HUDEP-2 (cell line): ENCODE measurements at regions not wholly inside any gene's neighbourhood (a gene's known extent, or its start where the extent isn't known, plus 50 kb on each side); places are given as distances from the start of the nearest gene placed in this dataset.
"Not testable (repeated sequence)": the region's sequence is repeated elsewhere in the genome, so short reads cannot be mapped to it uniquely, and the experiment has no call there.

Experiments used
- DNase-seq, 76 experiments: peaks; one replicate each; lab custom pipeline; 2025; ENCODE audit not compliant: unreplicated experiment in 76 of 76; lab: John Stamatoyannopoulos, UW

GRCh38 chr7:123324283-123324682 lies 124.5 kb upstream of the SLC13A1 start:
- DNase-seq: no peak

DNA sequence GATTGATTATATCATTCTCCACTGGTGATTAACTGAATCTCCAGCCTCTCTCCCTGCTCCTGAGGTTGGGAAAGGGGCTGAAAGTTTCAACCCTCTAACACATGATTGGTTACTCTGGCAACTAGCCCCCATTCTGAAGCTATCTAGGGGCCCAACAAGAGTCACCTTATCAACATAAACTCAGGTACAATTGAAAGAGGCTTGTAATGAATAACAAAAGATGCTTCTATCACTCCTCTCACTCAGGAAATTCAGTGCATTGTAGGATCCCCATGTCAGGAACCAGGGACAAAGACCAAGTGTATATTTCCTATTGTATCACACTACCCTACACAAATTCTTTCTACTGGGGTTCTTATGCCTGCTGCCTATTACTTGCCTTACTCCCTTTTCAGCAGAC lies 123.9 kb upstream of the SLC13A1 start:
- DNase-seq: no peak

DNA sequence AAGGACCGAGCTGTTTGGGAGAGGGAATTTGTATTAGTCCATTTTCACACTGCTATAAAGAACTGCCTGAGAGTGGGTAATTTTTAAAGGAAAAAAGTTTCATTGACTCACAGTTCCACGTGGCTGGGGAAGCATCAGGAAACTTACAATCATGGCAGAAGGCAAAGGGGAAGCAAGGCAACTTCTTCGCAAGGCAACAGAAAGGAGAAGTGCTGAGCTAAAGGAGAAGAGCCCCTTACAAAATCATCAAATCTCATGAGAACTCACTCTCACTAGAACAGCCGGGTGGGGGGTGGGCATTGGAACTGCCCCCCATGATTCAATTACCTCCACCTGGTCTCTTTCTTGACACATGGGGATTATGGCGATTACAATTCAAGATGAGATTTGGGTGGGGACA lies 121.8 kb upstream of the SLC13A1 start:
- not testable (repeated sequence) for DNase-seq

GRCh38 chr7:123319911-123320310 lies 120.1 kb upstream of the SLC13A1 start:
- no peak for DNase-seq

- no peak for DNase-seq
These were observed 115.1 kb upstream of the SLC13A1 start for GRCh38 chr7:123314886-123315285.

- no peak for DNase-seq
These were observed 108.6 kb upstream of the SLC13A1 start for GRCh38 chr7:123308254-123308951.

DNA sequence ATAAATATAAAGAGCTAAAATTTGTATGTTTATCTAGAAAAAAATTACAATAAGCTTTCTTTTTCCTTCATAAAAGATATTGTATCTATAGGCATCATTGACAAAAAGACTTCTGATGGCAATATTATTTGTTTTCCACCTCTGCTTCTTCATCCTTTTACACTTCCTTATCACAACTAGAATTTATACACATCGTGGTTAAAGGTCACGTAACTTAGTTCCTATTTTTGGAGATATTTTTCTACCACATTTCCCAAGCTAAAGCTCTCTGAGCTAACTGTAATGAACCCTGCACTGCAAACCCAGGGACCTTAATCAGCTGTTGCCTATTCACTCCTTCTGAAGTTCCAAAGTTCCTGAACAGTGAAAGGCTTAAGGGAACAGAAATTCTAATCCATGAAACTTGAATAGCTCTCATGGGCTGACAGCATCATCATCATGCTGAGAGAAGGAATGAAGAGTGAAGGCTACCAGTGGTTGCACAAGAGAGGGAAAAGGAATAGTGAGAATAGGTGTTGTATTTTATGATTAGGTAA lies 106.1 kb upstream of the SLC13A1 start:
- DNase-seq: no peak

DNA sequence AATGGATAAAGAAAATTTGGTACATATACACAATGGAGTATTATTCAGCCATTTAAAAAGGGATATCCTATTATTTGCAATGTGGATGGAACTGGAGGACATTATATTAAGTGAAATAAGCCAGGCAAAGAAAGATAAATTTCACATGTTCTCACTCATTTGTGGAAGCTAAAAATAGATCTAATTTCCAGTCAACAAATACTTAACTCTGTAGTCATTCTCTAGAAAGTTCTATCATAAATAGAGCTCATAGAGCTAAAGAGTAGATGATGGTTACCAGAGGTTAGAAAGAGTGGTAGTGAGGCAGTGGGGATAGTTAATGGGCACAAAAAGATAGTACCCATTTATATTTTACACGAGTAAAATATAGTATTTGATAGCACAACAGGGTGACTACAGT lies 104.2 kb upstream of the SLC13A1 start:
- no peak for DNase-seq

GRCh38 chr7:123296965-123297364 lies 97.2 kb upstream of the SLC13A1 start:
- DNase-seq: no peak

GRCh38 chr7:123293710-123294109 lies 93.9 kb upstream of the SLC13A1 start:
- no peak for DNase-seq

- DNase-seq: no peak
These were observed 92.5 kb upstream of the SLC13A1 start for GRCh38 chr7:123292227-123292626.

- no peak for DNase-seq
These were observed 89.4 kb upstream of the SLC13A1 start for GRCh38 chr7:123289200-123289599.

DNA sequence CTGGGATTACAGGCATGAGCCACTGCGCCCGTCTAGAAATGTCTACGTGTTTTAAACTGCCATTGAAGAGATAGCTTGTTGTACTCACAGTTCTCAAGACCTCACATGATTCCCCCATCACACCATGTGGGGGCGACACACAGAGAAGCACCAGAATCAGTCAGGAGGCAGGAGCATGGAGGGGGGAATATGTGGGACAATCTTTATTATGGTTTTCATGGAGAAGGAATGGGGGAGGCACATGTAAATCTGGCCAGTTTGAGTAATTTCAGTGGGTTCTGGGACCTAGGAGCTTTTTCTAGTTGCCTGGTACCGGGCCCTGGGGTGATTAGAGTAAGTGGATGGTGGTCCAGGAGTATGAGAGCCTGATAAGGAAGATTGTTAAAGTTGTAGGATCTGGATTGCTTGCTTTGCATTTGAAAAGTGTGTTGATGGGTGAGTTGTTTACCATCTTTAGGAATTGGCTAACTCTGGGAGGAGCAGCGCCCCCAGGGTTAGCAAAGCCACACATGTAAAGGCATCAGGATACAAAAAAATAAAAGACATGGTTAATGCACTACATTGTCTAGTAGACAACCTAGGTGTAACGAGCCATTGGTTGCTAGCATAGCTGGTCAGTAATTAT lies 85.4 kb upstream of the SLC13A1 start:
- DNase-seq: no peak

GRCh38 chr7:123283373-123283772 lies 83.6 kb upstream of the SLC13A1 start:
- DNase-seq: no peak

DNA sequence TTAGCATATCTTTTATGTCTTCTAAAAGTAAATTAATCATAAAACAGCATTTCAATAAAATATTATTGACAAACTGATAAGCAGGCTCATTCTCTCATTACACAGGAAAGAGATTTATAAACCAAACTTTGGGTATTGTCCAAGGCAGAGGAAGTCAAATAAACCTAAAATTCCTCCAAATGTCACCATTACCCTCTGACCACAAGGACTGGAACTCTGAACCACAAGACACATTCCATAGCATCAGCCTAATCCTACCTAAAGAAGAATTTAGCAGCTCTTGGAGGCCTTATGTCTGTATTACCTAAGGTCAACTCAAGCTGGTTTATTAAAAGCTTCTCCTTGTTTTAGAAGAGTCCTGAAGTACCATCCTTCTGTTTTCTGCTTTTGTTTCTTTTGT lies 82.4 kb upstream of the SLC13A1 start:
- no peak for DNase-seq

DNA sequence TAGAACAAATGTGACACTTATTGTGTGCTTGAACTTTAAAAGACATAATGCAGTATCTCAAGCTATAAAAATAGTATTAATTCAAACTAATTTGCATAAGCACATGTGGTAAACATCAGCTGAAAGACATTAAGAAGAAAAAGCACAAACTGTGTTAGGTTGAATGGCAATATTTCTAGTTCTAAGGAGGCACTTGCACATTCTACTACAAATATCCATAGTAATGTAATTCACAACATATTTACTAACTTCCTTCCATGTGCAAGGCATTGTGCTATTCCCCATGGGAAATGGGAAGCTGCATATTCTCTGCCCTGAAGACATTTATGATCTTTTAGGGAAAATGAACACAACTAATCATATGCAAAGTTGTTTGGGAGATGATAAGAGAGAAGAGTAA lies 80.2 kb upstream of the SLC13A1 start:
- DNase-seq: no peak

DNA sequence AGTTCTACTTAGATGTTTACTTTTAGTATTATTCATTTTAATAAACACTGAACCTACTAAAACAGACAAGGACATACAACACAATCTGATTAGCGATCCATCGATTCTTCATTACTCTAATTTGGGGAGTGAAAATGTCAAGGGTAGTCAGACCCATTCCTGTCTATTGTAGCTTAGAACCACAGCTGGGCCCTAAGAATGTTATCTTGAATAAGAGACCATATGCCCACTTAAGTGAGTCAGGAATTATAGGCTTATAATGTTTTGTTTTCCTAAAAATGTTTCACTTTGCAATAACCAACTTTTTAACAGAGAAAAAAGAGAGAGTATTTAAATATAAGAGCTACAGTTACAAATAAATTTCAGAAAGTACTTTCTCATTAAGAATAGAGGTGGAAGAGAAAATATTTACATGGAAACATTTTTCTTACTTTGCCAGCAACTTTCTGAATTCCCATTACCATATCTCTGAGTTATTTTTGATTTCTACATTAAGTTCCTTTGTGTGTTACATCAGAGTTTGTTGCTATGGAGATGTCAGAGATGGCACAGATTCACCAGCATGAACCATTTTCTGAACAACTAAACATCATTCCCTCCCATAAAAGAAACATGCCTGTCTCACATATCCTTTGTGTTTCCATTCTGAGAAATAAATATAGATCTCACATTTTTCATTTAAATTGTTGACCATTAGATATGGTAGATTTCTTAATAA lies 75.4 kb upstream of the SLC13A1 start:
- DNase-seq: no peak

GRCh38 chr7:123273185-123273584 lies 73.4 kb upstream of the SLC13A1 start:
- DNase-seq: no peak

DNA sequence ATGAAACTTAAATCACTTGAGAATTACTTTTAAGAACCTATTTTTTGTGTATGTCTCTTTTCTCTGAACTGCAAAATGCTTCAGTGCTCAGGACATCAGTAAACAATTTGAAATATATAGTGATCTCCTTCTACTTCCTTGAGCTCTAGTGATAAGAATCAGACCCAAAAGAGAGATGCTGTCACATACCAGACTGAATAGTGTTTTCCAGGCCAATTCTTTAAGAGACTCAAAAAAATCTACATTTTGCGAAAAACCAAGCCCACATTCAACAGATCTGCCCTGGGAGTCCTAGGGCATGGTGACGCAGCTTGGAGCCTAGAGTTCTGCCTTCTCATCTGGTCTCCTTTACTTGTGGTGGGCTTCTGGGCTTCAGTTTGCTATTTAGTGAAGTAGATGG lies 72.1 kb upstream of the SLC13A1 start:
- DNase-seq: peak in 1 of 76 experiments; percentile 36

- DNase-seq: peak in 38 of 76 experiments; percentile 5 to 89 (median 51)
These were observed 71.5 kb upstream of the SLC13A1 start for GRCh38 chr7:123271231-123271630.

DNA sequence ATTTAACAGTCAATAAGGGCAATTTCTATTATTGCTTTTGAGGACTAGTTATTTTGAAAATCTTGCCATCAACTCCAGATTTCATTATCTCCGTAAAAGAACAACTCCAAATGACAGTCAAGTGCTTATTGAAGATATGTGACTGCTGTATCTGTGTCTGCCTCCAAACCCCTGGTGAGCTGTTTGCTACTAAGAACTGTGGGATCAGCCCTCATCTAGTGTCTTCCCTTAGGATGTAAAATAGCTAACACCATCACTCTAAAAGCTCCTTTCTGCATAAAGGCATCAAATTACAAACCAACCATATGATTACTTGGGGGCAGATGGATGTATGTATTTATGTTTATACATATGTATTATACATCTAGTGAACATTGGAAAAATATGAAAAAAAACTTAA lies 70.8 kb upstream of the SLC13A1 start:
- peak in 3 of 76 experiments; percentile 8 to 12 (median 8) for DNase-seq

DNA sequence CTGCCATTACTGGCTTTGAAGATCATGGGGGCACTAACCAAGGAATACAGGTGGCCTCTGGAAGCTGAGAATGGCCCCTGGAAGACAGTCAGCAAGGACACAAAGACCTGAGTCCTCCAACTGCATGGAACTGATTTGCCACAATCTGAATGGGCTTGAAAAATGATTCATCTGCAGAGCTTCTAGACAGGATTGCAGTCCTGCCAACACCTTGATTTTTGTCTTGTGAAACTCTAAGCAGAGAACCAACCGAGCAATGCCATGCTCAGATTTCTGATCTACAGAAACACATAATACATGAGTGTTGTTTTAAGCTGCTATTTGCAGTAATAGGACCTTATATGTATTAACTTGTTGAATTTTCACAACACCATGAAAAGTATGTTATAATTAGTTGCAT lies 66.1 kb upstream of the SLC13A1 start:
- no peak for DNase-seq
